ENCODE measurements at regions not wholly inside any gene's neighbourhood (a gene's known extent, or its start where the extent isn't known, plus 50 kb on each side); places are given as distances from the start of the nearest gene placed in this dataset.

DNA sequence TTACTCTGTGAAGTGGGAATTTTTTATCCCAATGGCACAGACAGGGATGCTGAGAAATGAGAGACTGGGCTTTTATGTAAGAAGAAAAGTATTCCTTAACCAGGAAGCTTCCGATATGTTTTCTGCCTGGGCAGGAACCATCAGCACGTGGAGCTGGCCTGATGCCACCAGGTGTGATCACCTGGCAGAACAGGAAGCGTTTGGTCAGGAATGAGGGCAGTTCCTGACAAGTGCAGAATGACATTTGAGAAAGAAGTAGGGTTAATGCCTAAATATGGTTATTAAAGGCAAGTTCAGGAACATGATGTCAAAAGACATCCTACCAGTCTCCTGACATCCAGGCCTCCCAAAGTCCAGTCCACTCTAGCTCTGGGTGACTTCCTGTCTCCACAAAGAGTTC, 210.3 kb downstream of the NUAK1 start:
- BruUV-seq (replicated peaks), result no TSS peak
- ATAC-seq (no peak), DNase-seq (ENCODE audit: low read depth, low spot score) (no peak)
- H2AFZ ChIP-seq (ENCODE audit: low read depth, low read length, poor library complexity, severe bottlenecking), result no peak overlapping the region
- TF ChIP-seq MAX (IDR thresholded peaks at IDR 0.05), result no peak
- TF ChIP-seq SRF (IDR thresholded peaks at IDR 0.05; ENCODE audit: low read depth), result no peak
- TF ChIP-seq REST (IDR thresholded peaks at IDR 0.05; ENCODE audit: low read depth), result no peak
- TF ChIP-seq SP1 (IDR thresholded peaks at IDR 0.05; ENCODE audit: low read depth), result no peak
- H3K9me2 ChIP-seq (ENCODE audit: insufficient read depth), result no peaks in the 10 kb centered on the region
- intact Hi-C loops (cut with micrococcal nuclease), result no loop called here
- no peaks in the 10 kb centered on the region for H3K4me1 ChIP-seq (ENCODE audit: control insufficient read depth in 1 of 2, insufficient read depth in 2 of 2, low read length in 2 of 2)
- H3K4me2 ChIP-seq (ENCODE audit: low read length), result no peak overlapping the region
- no peak overlapping the region for H3K9ac ChIP-seq (ENCODE audit: low read length)
- POLR2A ChIA-PET, result no interaction called here
- H3K36me3 ChIP-seq (ENCODE audit: control insufficient read depth in 1 of 2, insufficient read depth in 2 of 2, low read length in 2 of 2), result no peaks in the 10 kb centered on the region
- CTCF ChIA-PET, result no interaction called here
- no peaks in the 10 kb centered on the region for H3K27me3 ChIP-seq (ENCODE audit: insufficient read depth, low read length)
- H3K4me3 ChIP-seq (replicated peaks in 1 of 2; ENCODE audit: low read depth in 1 of 2, low read length in 2 of 2), result no peak overlapping the region
- no peaks in the 10 kb centered on the region for H3K9me3 ChIP-seq (ENCODE audit: control insufficient read depth in 1 of 2, insufficient read depth in 1 of 2, low read depth in 1 of 2, low read length in 2 of 2)
- RAD21 ChIA-PET (ENCODE audit: low non-redundant PET in 1 of 2, low total read pairs in 2 of 2, uncharacterized antibody in 2 of 2, unreplicated experiment in 2 of 2), result no interaction called here
- H4K20me1 ChIP-seq (ENCODE audit: insufficient read depth), result no peaks in the 10 kb centered on the region
- no peak overlapping the region for H3K27ac ChIP-seq (ENCODE audit: low read depth, low read length)
- no peaks in the 10 kb centered on the region for H3K79me2 ChIP-seq (ENCODE audit: insufficient read depth, low read length)

DNA sequence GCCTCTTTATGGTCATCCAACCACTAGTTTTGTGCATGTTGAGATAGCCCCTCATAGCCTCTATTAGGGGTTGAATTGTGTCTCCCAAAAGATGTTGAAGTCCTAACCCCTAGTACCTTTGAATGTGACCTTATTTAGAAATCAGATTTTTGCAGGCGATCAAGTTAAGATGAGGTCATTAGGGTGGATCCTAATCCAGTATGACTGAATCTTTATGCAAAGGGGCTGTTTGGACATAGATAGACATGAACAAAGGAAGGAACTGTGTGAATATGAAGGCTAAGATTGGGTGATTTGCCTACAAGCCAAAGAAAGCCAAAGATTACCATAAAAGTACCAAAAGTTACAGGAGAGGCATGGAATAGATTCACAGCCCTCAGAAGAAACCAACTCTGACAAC, 209.6 kb downstream of the NUAK1 start:
- TF ChIP-seq EGR1 (IDR thresholded peaks at IDR 0.05; ENCODE audit: low read depth), result no peak
- Histone ChIP-seq H3K4me1 (ENCODE audit: control insufficient read depth in 1 of 2, insufficient read depth in 2 of 2, low read length in 2 of 2) (peaks cover 2 to 4% of the 10 kb centered on the region in 2 experiments; a peak in 2 of 4 replicates), H3K79me2 (ENCODE audit: insufficient read depth, low read length) (no peaks in the 10 kb centered on the region), H3K9me2 (ENCODE audit: insufficient read depth) (no peaks in the 10 kb centered on the region), H3K36me3 (ENCODE audit: control insufficient read depth in 1 of 2, insufficient read depth in 2 of 2, low read length in 2 of 2) (no peaks in the 10 kb centered on the region), H3K27ac (ENCODE audit: low read depth, low read length) (no peak overlapping the region), H3K9ac (ENCODE audit: low read length) (no peak overlapping the region), H3K4me2 (ENCODE audit: low read length) (no peak overlapping the region), H3K9me3 (ENCODE audit: control insufficient read depth in 1 of 2, insufficient read depth in 1 of 2, low read depth in 1 of 2, low read length in 2 of 2) (no peaks in the 10 kb centered on the region), H2AFZ (ENCODE audit: low read depth, low read length, poor library complexity, severe bottlenecking) (no peak overlapping the region), H4K20me1 (ENCODE audit: insufficient read depth) (no peaks in the 10 kb centered on the region), H3K4me3 (replicated peaks in 1 of 2; ENCODE audit: low read depth in 1 of 2, low read length in 2 of 2) (no peak overlapping the region), H3K27me3 (ENCODE audit: insufficient read depth, low read length) (no peaks in the 10 kb centered on the region)
- DNase-seq (ENCODE audit: low read depth, low spot score) (no peak), ATAC-seq (no peak)
- intact Hi-C loops (cut with micrococcal nuclease), result no loop called here
- no TSS peak for BruUV-seq (replicated peaks)
- ChIA-PET POLR2A (no interaction called here), CTCF (no interaction called here), RAD21 (ENCODE audit: low non-redundant PET in 1 of 2, low total read pairs in 2 of 2, uncharacterized antibody in 2 of 2, unreplicated experiment in 2 of 2) (no interaction called here)
